HepG2 (cell line): ENCODE measurements at regions not wholly inside any gene's neighbourhood (a gene's known extent, or its start where the extent isn't known, plus 50 kb on each side); places are given as distances from the start of the nearest gene placed in this dataset.

Experiments
- ARID4A ChIP-seq: sonication (generic); formaldehyde crosslinking; IDR thresholded peaks from 2 replicates; pipeline ENCODE4 v1.5.0; 2020; ENCODE audit warnings: mild to moderate bottlenecking, missing genetic modification reagents, borderline replicate concordance
- HDAC2 ChIP-seq: sonication (generic); formaldehyde crosslinking; IDR thresholded peaks from 2 replicates; pipeline ENCODE4 v1.4.0; 2020; ENCODE audit warnings: missing genetic modification reagents
- JARID2 ChIP-seq: sonication (generic); formaldehyde crosslinking; IDR thresholded peaks from 2 replicates; pipeline ENCODE4 v1.8.1; 2023; ENCODE audit warnings: missing genetic modification reagents, inconsistent platforms; ENCODE audit not compliant: insufficient replicate concordance
- NR1H2 ChIP-seq: sonication (generic); formaldehyde crosslinking; IDR thresholded peaks from 2 replicates; pipeline ENCODE4 v1.8.1; 2022; ENCODE audit warnings: low read depth, missing genetic modification reagents, borderline replicate concordance
- ONECUT2 ChIP-seq: sonication (generic); formaldehyde crosslinking; IDR thresholded peaks from 2 replicates; pipeline ENCODE4 v1.4.0; 2020; ENCODE audit warnings: missing genetic modification reagents
- PAF1 ChIP-seq: IDR thresholded peaks from 2 replicates; pipeline ENCODE4 v1.6.1; 2016; ENCODE audit warnings: missing genetic modification reagents, missing compliant biosample characterization
- PBX2 ChIP-seq: IDR thresholded peaks from 2 replicates; pipeline ENCODE4 v1.6.1; 2016; ENCODE audit warnings: control low read depth
- PRPF4 ChIP-seq: fragments of 200-400 bp; formaldehyde crosslinking; IDR thresholded peaks from 2 replicates; pipeline ENCODE4 v1.6.1; 2016; ENCODE audit warnings: low read length, low read depth; ENCODE audit not compliant: poor library complexity, severe bottlenecking
- SMARCC2 ChIP-seq: fragments of 450-650 bp; IDR thresholded peaks from 2 replicates; pipeline ENCODE4 v1.6.1; 2017; ENCODE audit warnings: antibody characterized with exemption, mild to moderate bottlenecking
- SP2 ChIP-seq: sonication (generic); formaldehyde crosslinking; IDR thresholded peaks from 2 replicates; pipeline ENCODE4 v1.5.1; 2020; ENCODE audit warnings: mild to moderate bottlenecking, missing genetic modification reagents
- ZNF326 ChIP-seq: sonication (generic); formaldehyde crosslinking; IDR thresholded peaks from 2 replicates; pipeline ENCODE4 v1.4.0; 2020; ENCODE audit warnings: missing genetic modification reagents, borderline replicate concordance
- ZNF460 ChIP-seq: sonication (generic); formaldehyde crosslinking; IDR thresholded peaks from 2 replicates; pipeline ENCODE4 v1.5.1; 2020; ENCODE audit warnings: missing genetic modification reagents, mild to moderate bottlenecking, borderline replicate concordance
- ZNF607 ChIP-seq: sonication (generic); formaldehyde crosslinking; IDR thresholded peaks from 2 replicates; pipeline ENCODE4 v1.5.1; 2020; ENCODE audit warnings: missing genetic modification reagents, mild to moderate bottlenecking, borderline replicate concordance
- ZSCAN21 ChIP-seq: sonication (generic); formaldehyde crosslinking; IDR thresholded peaks from 2 replicates; pipeline ENCODE4 v1.8.0; 2022; ENCODE audit warnings: mild to moderate bottlenecking, missing genetic modification reagents, moderate library complexity, borderline replicate concordance
- TF ChIP-seq, protein P1 (sequence below): sonication (generic); formaldehyde crosslinking; IDR thresholded peaks from 2 replicates; pipeline ENCODE4 v1.4.0; 2020; ENCODE audit warnings: missing genetic modification reagents
- TF ChIP-seq, protein P2 (sequence below): sonication (generic); formaldehyde crosslinking; IDR thresholded peaks from 2 replicates; pipeline ENCODE4 v1.9.0; 2021; ENCODE audit warnings: missing genetic modification reagents, mild to moderate bottlenecking, borderline replicate concordance
- TF ChIP-seq, protein P3 (sequence below): sonication (generic); formaldehyde crosslinking; IDR thresholded peaks from 2 replicates; pipeline ENCODE4 v1.4.0; 2020; ENCODE audit warnings: missing genetic modification reagents

GRCh38 chr6:28673787-28674671, 148.3 kb downstream of the GPX5 start (continued):
- TF ChIP-seq, protein P1, sequence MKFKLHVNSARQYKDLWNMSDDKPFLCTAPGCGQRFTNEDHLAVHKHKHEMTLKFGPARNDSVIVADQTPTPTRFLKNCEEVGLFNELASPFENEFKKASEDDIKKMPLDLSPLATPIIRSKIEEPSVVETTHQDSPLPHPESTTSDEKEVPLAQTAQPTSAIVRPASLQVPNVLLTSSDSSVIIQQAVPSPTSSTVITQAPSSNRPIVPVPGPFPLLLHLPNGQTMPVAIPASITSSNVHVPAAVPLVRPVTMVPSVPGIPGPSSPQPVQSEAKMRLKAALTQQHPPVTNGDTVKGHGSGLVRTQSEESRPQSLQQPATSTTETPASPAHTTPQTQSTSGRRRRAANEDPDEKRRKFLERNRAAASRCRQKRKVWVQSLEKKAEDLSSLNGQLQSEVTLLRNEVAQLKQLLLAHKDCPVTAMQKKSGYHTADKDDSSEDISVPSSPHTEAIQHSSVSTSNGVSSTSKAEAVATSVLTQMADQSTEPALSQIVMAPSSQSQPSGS = peak; percentile 14; the same call in 1 of the 2 replicates
- TF ChIP-seq PAF1 (CRISPR knock-in tag) (no peak), PBX2 (CRISPR knock-in tag) (no peak), ARID4A (peak; percentile 13; the same call in 1 of the 2 replicates), ZNF607 (peak; percentile 69; the same call in 1 of the 2 replicates), ZNF460 (no peak), ONECUT2 (CRISPR knock-in tag) (no peak), SP2 (CRISPR knock-in tag) (no peak), HDAC2 (CRISPR knock-in tag) (peak; percentile 64), ZSCAN21 (CRISPR knock-in tag) (peak; percentile 60; the same call in 1 of the 2 replicates), ZNF326 (CRISPR knock-in tag) (no peak), NR1H2 (no peak), JARID2 (CRISPR knock-in tag) (peak; percentile 56), SMARCC2 (no peak), PRPF4 (peak; percentile 28)
- TF ChIP-seq, protein P2, sequence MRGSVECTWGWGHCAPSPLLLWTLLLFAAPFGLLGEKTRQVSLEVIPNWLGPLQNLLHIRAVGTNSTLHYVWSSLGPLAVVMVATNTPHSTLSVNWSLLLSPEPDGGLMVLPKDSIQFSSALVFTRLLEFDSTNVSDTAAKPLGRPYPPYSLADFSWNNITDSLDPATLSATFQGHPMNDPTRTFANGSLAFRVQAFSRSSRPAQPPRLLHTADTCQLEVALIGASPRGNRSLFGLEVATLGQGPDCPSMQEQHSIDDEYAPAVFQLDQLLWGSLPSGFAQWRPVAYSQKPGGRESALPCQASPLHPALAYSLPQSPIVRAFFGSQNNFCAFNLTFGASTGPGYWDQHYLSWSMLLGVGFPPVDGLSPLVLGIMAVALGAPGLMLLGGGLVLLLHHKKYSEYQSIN = peak; percentile 70; the same call in 1 of the 2 replicates
- TF ChIP-seq, protein P3, sequence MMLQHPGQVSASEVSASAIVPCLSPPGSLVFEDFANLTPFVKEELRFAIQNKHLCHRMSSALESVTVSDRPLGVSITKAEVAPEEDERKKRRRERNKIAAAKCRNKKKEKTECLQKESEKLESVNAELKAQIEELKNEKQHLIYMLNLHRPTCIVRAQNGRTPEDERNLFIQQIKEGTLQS (CRISPR knock-in tag) = no peak; the same call in 1 of the 2 replicates
